H1 (cell line): ENCODE measurements at regions not wholly inside any gene's neighbourhood (a gene's known extent, or its start where the extent isn't known, plus 50 kb on each side); places are given as distances from the start of the nearest gene placed in this dataset.

Experiments
- KDM4A ChIP-seq: IDR thresholded peaks from one replicate; pipeline ENCODE4 v1.7.1; 2012; ENCODE audit warnings: low read depth, mild to moderate bottlenecking, moderate library complexity, low read length, inconsistent platforms; ENCODE audit not compliant: severe bottlenecking
- SRF ChIP-seq: IDR thresholded peaks from 2 replicates; pipeline ENCODE4 v1.6.1; 2011; ENCODE audit warnings: mild to moderate bottlenecking, low read depth, low read length, moderate library complexity

DNA sequence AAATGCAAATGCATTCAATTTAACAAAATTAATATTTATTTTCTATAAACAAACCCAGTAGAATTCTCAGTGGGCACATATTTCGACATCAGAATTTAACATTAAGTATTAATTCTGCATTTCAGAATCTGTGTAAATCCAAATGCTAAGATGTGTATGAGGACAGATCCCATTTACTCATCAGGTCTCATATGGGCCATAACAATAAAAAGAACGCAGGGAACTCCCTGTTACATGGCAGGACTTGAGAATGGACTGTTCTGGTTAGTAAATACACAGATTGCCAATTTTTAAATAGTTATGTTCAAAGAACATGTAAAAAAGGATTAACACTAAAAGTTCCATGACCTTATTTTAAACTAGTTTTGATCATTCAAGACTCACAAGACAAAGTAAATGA, 104.0 kb downstream of the SLC30A10 start (continued):
- no peak for TF ChIP-seq KDM4A
- TF ChIP-seq SRF = no peak
